GM23248 (cell line): ENCODE measurements at regions not wholly inside any gene's neighbourhood (a gene's known extent, or its start where the extent isn't known, plus 50 kb on each side); places are given as distances from the start of the nearest gene placed in this dataset.

Source experiments
- DNase-seq: peaks from one replicate; pipeline ENCODE4 v3.0.0-alpha.2; 2015
- H2AFZ ChIP-seq: fragments of 200-600 bp; sonication (generic); 2 replicates; pipeline ENCODE4 v1.6.1; 2016; ENCODE audit warnings: antibody characterized with exemption
- H3F3A ChIP-seq: fragments of 200-600 bp; sonication (generic); 2 replicates; pipeline ENCODE4 v1.6.1; 2016; ENCODE audit warnings: mild to moderate bottlenecking, antibody characterized with exemption, mixed run types; ENCODE audit not compliant: insufficient read depth
- H3K27ac ChIP-seq: fragments of 200-600 bp; sonication (generic); 2 replicates; pipeline ENCODE4 v1.5.1; 2016; ENCODE audit warnings: mild to moderate bottlenecking
- H3K27me3 ChIP-seq: fragments of 200-600 bp; sonication (generic); replicated peaks from 2 replicates; pipeline ENCODE4 v1.6.1; 2016; ENCODE audit warnings: mild to moderate bottlenecking; ENCODE audit not compliant: insufficient read depth
- H3K36me3 ChIP-seq: fragments of 200-600 bp; sonication (generic); 2 replicates; pipeline ENCODE4 v1.6.1; 2016; ENCODE audit warnings: low read depth, mild to moderate bottlenecking
- H3K4me1 ChIP-seq: fragments of 200-600 bp; sonication (generic); 2 replicates; pipeline ENCODE4 v1.6.1; 2016; ENCODE audit warnings: mild to moderate bottlenecking; ENCODE audit not compliant: insufficient read depth
- H3K4me2 ChIP-seq: fragments of 200-600 bp; sonication (generic); one replicate; pipeline ENCODE4 v1.6.1; 2016; ENCODE audit warnings: mild to moderate bottlenecking; ENCODE audit not compliant: unreplicated experiment
- H3K4me3 ChIP-seq: fragments of 200-600 bp; sonication (generic); 2 replicates; pipeline ENCODE4 v1.5.1; 2016; ENCODE audit warnings: mild to moderate bottlenecking
- H3K79me2 ChIP-seq: fragments of 200-600 bp; sonication (generic); 2 replicates; pipeline ENCODE4 v1.6.1; 2016; ENCODE audit warnings: mild to moderate bottlenecking; ENCODE audit not compliant: insufficient read depth
- H3K9ac ChIP-seq: fragments of 200-600 bp; sonication (generic); 2 replicates; pipeline ENCODE4 v1.6.1; 2016; ENCODE audit warnings: mild to moderate bottlenecking
- H3K9me2 ChIP-seq: fragments of 200-600 bp; sonication (generic); 2 replicates; pipeline ENCODE4 v1.6.1; 2016; ENCODE audit warnings: mixed run types, mild to moderate bottlenecking, moderate library complexity; ENCODE audit not compliant: insufficient read depth
- H3K9me3 ChIP-seq: fragments of 200-600 bp; sonication (generic); one replicate; pipeline ENCODE4 v1.6.1; 2017; ENCODE audit warnings: low read depth
- H4K20me1 ChIP-seq: fragments of 200-600 bp; sonication (generic); 2 replicates; pipeline ENCODE4 v1.6.0; 2016; ENCODE audit not compliant: insufficient read depth
- EZH2 ChIP-seq: fragments of 200-600 bp; sonication (generic); IDR thresholded peaks from 2 replicates; pipeline ENCODE4 v1.6.1; 2018; ENCODE audit warnings: antibody characterized with exemption, mild to moderate bottlenecking; ENCODE audit not compliant: insufficient read depth, poor library complexity, severe bottlenecking
- EZH2phosphoT487 ChIP-seq: fragments of 200-600 bp; sonication (generic); IDR thresholded peaks from 2 replicates; pipeline ENCODE4 v1.6.1; 2018; ENCODE audit warnings: antibody characterized with exemption, moderate library complexity, mild to moderate bottlenecking, low read depth; ENCODE audit not compliant: insufficient read depth
- WGBS, 2 experiments: methylation state at CpG; one replicate each; pipeline ENCODE4 v1.1.6; 2015 to 2017; ENCODE audit warnings: low lambda C conversion rate in 2 of 2, low coverage in 1 of 2; ENCODE audit errors: missing lambda C conversion rate in 2 of 2; 5-methylcytosine and 5-hydroxymethylcytosine counted together
- in situ Hi-C: fragments of 300-500 bp; cut with MboI; formaldehyde crosslinking; loops from 2 replicates; pipeline ENCODE4 v1.15.0; 2020

GRCh38 chr2:173681881-173682650 is 283.1 kb downstream of the SP3 start:
- no peaks in the 10 kb centered on the region for H3K9me2 ChIP-seq
- DNase-seq = no peak
- H4K20me1 ChIP-seq = no peaks in the 10 kb centered on the region
- H3K36me3 ChIP-seq = no peaks in the 10 kb centered on the region
- in situ Hi-C loops = no loop called here
- no peak overlapping the region for H3K4me3 ChIP-seq
- H3K9ac ChIP-seq = no peak overlapping the region
- H3K9me3 ChIP-seq = no peaks in the 10 kb centered on the region
- H3K79me2 ChIP-seq = no peaks in the 10 kb centered on the region
- no peak overlapping the region for H3K27ac ChIP-seq
- peaks cover 6% of the 10 kb centered on the region; the same call in 1 of the 2 replicates for H3K27me3 ChIP-seq
- no peaks in the 10 kb centered on the region for H3K4me1 ChIP-seq
- WGBS, 2 experiments = 60 to 64% methylated on average over 4 of the region's 4 CpGs
- no peaks in the 10 kb centered on the region for H3F3A ChIP-seq
- no peak overlapping the region for H2AFZ ChIP-seq
- TF ChIP-seq EZH2phosphoT487 (no peak), EZH2 (no peak)
- H3K4me2 ChIP-seq = no peak overlapping the region

GRCh38 chr2:173684896-173685459 is 280.2 kb downstream of the SP3 start:
- no peaks in the 10 kb centered on the region for H3K79me2 ChIP-seq
- WGBS, 2 experiments = 74 to 76% methylated on average over 6 of the region's 6 CpGs
- no peaks in the 10 kb centered on the region for H3K27me3 ChIP-seq
- H3K9me2 ChIP-seq = no peaks in the 10 kb centered on the region
- no peak overlapping the region for H2AFZ ChIP-seq
- no peak for TF ChIP-seq EZH2phosphoT487
- no peak for TF ChIP-seq EZH2
- H3F3A ChIP-seq = no peaks in the 10 kb centered on the region
- no peaks in the 10 kb centered on the region for H3K36me3 ChIP-seq
- no peaks in the 10 kb centered on the region for H4K20me1 ChIP-seq
- no peak overlapping the region for H3K9ac ChIP-seq
- H3K4me1 ChIP-seq = no peaks in the 10 kb centered on the region
- in situ Hi-C loops = no loop called here
- H3K27ac ChIP-seq = no peak overlapping the region
- DNase-seq = no peak
- no peak overlapping the region for H3K4me3 ChIP-seq
- no peaks in the 10 kb centered on the region for H3K9me3 ChIP-seq
- no peak overlapping the region for H3K4me2 ChIP-seq

GRCh38 chr2:173690349-173690748 is 274.8 kb downstream of the SP3 start:
- H3K9me3 ChIP-seq = no peaks in the 10 kb centered on the region
- H3K27ac ChIP-seq = no peak overlapping the region
- H3K79me2 ChIP-seq = no peaks in the 10 kb centered on the region
- no peaks in the 10 kb centered on the region for H3K27me3 ChIP-seq
- no peaks in the 10 kb centered on the region for H3K9me2 ChIP-seq
- H4K20me1 ChIP-seq = no peaks in the 10 kb centered on the region
- H3K36me3 ChIP-seq = no peaks in the 10 kb centered on the region
- no peak for DNase-seq
- H3K4me3 ChIP-seq = no peak overlapping the region
- no peak overlapping the region for H3K4me2 ChIP-seq
- TF ChIP-seq EZH2phosphoT487 (no peak), EZH2 (no peak)
- in situ Hi-C loops = no loop called here
- no peak overlapping the region for H3K9ac ChIP-seq
- no peaks in the 10 kb centered on the region for H3F3A ChIP-seq
- H3K4me1 ChIP-seq = no peaks in the 10 kb centered on the region
- no peak overlapping the region for H2AFZ ChIP-seq

- H3F3A ChIP-seq = no peaks in the 10 kb centered on the region
- 28 to 32% methylated on average over 5 of the region's 5 CpGs for WGBS, 2 experiments
- DNase-seq = no peak
- no peaks in the 10 kb centered on the region for H3K36me3 ChIP-seq
- no peaks in the 10 kb centered on the region for H3K9me2 ChIP-seq
- TF ChIP-seq EZH2 (no peak), EZH2phosphoT487 (no peak)
- H3K4me1 ChIP-seq = no peaks in the 10 kb centered on the region
- in situ Hi-C loops = no loop called here
- no peak overlapping the region for H2AFZ ChIP-seq
- no peaks in the 10 kb centered on the region for H3K27me3 ChIP-seq
- no peak overlapping the region for H3K27ac ChIP-seq
- H3K9me3 ChIP-seq = no peaks in the 10 kb centered on the region
- H4K20me1 ChIP-seq = no peaks in the 10 kb centered on the region
- H3K79me2 ChIP-seq = no peaks in the 10 kb centered on the region
- no peak overlapping the region for H3K9ac ChIP-seq
- H3K4me3 ChIP-seq = no peak overlapping the region
- no peak overlapping the region for H3K4me2 ChIP-seq
Measured at GRCh38 chr2:173692068-173692467, 273.1 kb downstream of the SP3 start.
